Esophagus muscularis mucosa (tissue), 3 donors: ENCODE measurements at regions not wholly inside any gene's neighbourhood (a gene's known extent, or its start where the extent isn't known, plus 50 kb on each side); places are given as distances from the start of the nearest gene placed in this dataset.
"Not testable (repeated sequence)": the region's sequence is repeated elsewhere in the genome, so short reads cannot be mapped to it uniquely, and the experiment has no call there.

Experiments used
- POLR2A ChIP-seq: fragments of 450-650 bp; IDR thresholded peaks from one replicate; pipeline ENCODE4 v1.6.1; 2017; ENCODE audit warnings: antibody characterized with exemption, moderate library complexity, mild to moderate bottlenecking, low read depth
- POLR2AphosphoS5 ChIP-seq, 2 donors: sonication (generic); formaldehyde crosslinking; IDR thresholded peaks; one replicate each; pipeline ENCODE4 v1.6.1; 2017; ENCODE audit warnings: antibody characterized with exemption in 2 of 2
- TF ChIP-seq, protein P1 (sequence below), 3 experiments: fragments of 200-600 bp in 2 of 3; fragments of 450-650 bp in 1 of 3; sonication (generic) in 2 of 3; IDR thresholded peaks; one replicate each; pipeline ENCODE4 v1.5.1; 2017 to 2019; ENCODE audit warnings: antibody characterized with exemption in 3 of 3, mild to moderate bottlenecking in 2 of 3, moderate library complexity in 1 of 3

DNA sequence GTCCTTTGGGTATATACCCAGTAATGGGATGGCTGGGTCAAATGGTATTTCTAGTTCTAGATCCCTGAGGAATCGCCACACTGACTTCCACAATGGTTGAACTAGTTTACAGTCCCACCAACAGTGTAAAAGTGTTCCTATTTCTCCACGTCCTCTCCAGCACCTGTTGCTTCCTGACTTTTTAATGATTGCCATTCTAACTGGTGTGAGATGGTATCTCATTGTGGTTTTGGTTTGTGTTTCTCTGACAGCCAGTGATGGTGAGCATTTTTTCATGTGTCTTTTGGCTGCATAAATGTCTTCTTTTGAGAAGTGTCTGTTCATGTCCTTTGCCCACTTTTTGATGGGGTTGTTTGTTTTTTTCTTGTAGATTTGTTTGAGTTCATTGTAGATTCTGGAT, 63.4 kb upstream of the PTPDC1 start:
- not testable (repeated sequence) for TF ChIP-seq POLR2A; POLR2AphosphoS5 (IDR thresholded peaks at IDR 0.05)
- TF ChIP-seq, protein P1, sequence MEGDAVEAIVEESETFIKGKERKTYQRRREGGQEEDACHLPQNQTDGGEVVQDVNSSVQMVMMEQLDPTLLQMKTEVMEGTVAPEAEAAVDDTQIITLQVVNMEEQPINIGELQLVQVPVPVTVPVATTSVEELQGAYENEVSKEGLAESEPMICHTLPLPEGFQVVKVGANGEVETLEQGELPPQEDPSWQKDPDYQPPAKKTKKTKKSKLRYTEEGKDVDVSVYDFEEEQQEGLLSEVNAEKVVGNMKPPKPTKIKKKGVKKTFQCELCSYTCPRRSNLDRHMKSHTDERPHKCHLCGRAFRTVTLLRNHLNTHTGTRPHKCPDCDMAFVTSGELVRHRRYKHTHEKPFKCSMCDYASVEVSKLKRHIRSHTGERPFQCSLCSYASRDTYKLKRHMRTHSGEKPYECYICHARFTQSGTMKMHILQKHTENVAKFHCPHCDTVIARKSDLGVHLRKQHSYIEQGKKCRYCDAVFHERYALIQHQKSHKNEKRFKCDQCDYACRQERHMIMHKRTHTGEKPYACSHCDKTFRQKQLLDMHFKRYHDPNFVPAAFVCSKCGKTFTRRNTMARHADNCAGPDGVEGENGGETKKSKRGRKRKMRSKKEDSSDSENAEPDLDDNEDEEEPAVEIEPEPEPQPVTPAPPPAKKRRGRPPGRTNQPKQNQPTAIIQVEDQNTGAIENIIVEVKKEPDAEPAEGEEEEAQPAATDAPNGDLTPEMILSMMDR (IDR thresholded peaks at IDR 0.05), result not testable (repeated sequence)
